NCI-H128 (cell line): ENCODE measurements at regions not wholly inside any gene's neighbourhood (a gene's known extent, or its start where the extent isn't known, plus 50 kb on each side); places are given as distances from the start of the nearest gene placed in this dataset.
A peak's percentile ranks its signal among the peaks of the same experiment; 100 is the strongest.

ENCODE experiments used
- DNase-seq: peaks from one replicate; lab custom pipeline; 2025; ENCODE audit not compliant: unreplicated experiment; lab: John Stamatoyannopoulos, UW

GRCh38 chr3:66592016-66592761 is 91.4 kb upstream of the LRIG1 start:
- DNase-seq = no peak

GRCh38 chr3:66592927-66593625 is 92.3 kb upstream of the LRIG1 start:
- DNase-seq = no peak

GRCh38 chr3:66593978-66594377 is 93.2 kb upstream of the LRIG1 start:
- no peak for DNase-seq

- DNase-seq = no peak
These were observed 96.6 kb upstream of the LRIG1 start for GRCh38 chr3:66597308-66597863.

- DNase-seq = no peak
These were observed 97.3 kb upstream of the LRIG1 start for GRCh38 chr3:66598168-66598567.

GRCh38 chr3:66602237-66602636 is 101.4 kb upstream of the LRIG1 start:
- DNase-seq = no peak

GRCh38 chr3:66602691-66603090 is 101.9 kb upstream of the LRIG1 start:
- DNase-seq = no peak

GRCh38 chr3:66603151-66603611 is 102.4 kb upstream of the LRIG1 start:
- no peak for DNase-seq

- DNase-seq = no peak
These were observed 103.7 kb upstream of the LRIG1 start for GRCh38 chr3:66604481-66604880.

- DNase-seq = no peak
These were observed 105.3 kb upstream of the LRIG1 start for GRCh38 chr3:66606126-66606525.

- no peak for DNase-seq
These were observed 106.0 kb upstream of the LRIG1 start for GRCh38 chr3:66606868-66607267.

GRCh38 chr3:66609660-66610561 is 109.1 kb upstream of the LRIG1 start:
- peak; percentile 7 for DNase-seq

GRCh38 chr3:66610562-66610909 is 109.7 kb upstream of the LRIG1 start:
- no peak for DNase-seq

- no peak for DNase-seq
These were observed 115.0 kb upstream of the LRIG1 start for GRCh38 chr3:66615643-66616301.

GRCh38 chr3:66617351-66617750 is 116.5 kb upstream of the LRIG1 start:
- DNase-seq = no peak

GRCh38 chr3:66618066-66618465 is 117.2 kb upstream of the LRIG1 start:
- no peak for DNase-seq

GRCh38 chr3:66620296-66620695 is 119.5 kb upstream of the LRIG1 start:
- no peak for DNase-seq

- DNase-seq = no peak
These were observed 122.1 kb upstream of the LRIG1 start for GRCh38 chr3:66622756-66623457.

GRCh38 chr3:66625505-66626216 is 124.8 kb upstream of the LRIG1 start:
- DNase-seq = no peak
